K562 (cell line): ENCODE measurements at regions not wholly inside any gene's neighbourhood (a gene's known extent, or its start where the extent isn't known, plus 50 kb on each side); places are given as distances from the start of the nearest gene placed in this dataset.

Experiments used
- GABPA ChIP-seq: fragments of 200-800 bp; sonication (Bioruptor generic); conservative IDR thresholded peaks from 2 replicates; pipeline ENCODE4 v1.6.1; 2016; ENCODE audit warnings: low read depth, missing genetic modification characterization, missing compliant biosample characterization
- SMC3 ChIP-seq: conservative IDR thresholded peaks from 2 replicates; pipeline ENCODE4 v1.6.1; 2011; ENCODE audit warnings: low read depth, low read length, improper control_type of control experiment; ENCODE audit not compliant: insufficient read depth

- TF ChIP-seq GABPA (tag) (no peak), SMC3 (no peak)
Measured at GRCh38 chr9:115653171-115653606, 500.4 kb upstream of the PAPPA start.
